NT2/D1 (cell line): ENCODE measurements at regions not wholly inside any gene's neighbourhood (a gene's known extent, or its start where the extent isn't known, plus 50 kb on each side); places are given as distances from the start of the nearest gene placed in this dataset.
A peak's percentile ranks its signal among the peaks of the same experiment; 100 is the strongest.

Experiments used
- DNase-seq: peaks from one replicate; pipeline ENCODE4 v3.0.0-alpha.2; 2011; ENCODE audit warnings: low read depth, low spot score
- H3K27me3 ChIP-seq: 2 replicates; pipeline ENCODE4 v1.6.0; 2011; ENCODE audit warnings: mild to moderate bottlenecking; ENCODE audit not compliant: insufficient read length, insufficient read depth
- H3K36me3 ChIP-seq: 2 replicates; pipeline ENCODE4 v1.6.1; 2011; ENCODE audit warnings: mild to moderate bottlenecking, low read length, mixed read lengths; ENCODE audit not compliant: insufficient read depth, insufficient read length
- H3K4me1 ChIP-seq: 2 replicates; pipeline ENCODE4 v1.5.1; 2011; ENCODE audit not compliant: insufficient read depth, insufficient read length
- H3K4me3 ChIP-seq: 2 replicates; pipeline ENCODE4 v1.5.1; 2011; ENCODE audit warnings: low read depth; ENCODE audit not compliant: insufficient read length
- H3K9ac ChIP-seq: 2 replicates; pipeline ENCODE4 v1.6.0; 2011; ENCODE audit warnings: low read depth; ENCODE audit not compliant: insufficient read length
- H3K9me3 ChIP-seq: 2 replicates; pipeline ENCODE4 v1.5.1; 2011; ENCODE audit warnings: mild to moderate bottlenecking, low read length; ENCODE audit not compliant: insufficient read depth
- SUZ12 ChIP-seq: IDR thresholded peaks from 2 replicates; pipeline ENCODE4 v1.6.1; 2011; ENCODE audit not compliant: insufficient read length, insufficient read depth; ENCODE audit errors: extremely low read depth
- YY1 ChIP-seq: IDR thresholded peaks from 2 replicates; pipeline ENCODE4 v1.6.1; 2011; ENCODE audit not compliant: insufficient read length, insufficient read depth
- ZNF274 ChIP-seq: IDR thresholded peaks from 2 replicates; pipeline ENCODE4 v1.6.1; 2011; ENCODE audit warnings: mild to moderate bottlenecking, low read depth, low read length

DNA sequence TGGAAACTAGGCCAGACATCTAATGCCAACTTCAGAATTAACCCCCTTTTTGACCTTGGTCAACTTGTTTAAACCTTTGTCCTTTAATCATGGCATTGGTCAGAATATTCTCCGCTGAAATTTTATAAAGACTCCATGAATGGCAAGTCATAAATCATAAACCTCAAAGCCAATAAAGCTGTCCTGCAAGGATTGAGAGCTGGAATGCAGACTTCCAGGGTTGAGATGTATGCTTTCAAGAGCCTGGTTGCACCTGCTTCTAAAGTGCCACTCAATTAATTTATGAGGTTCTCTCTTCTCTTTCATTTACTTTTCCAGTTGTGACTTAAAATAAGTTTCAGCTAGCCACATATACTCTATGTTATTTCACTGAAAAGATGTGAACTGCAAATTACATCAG, 136.2 kb upstream of the HCCS start:
- Histone ChIP-seq H3K4me3 (no peak overlapping the region), H3K27me3 (no peaks in the 10 kb centered on the region), H3K9ac (no peak overlapping the region), H3K4me1 (no peaks in the 10 kb centered on the region), H3K36me3 (no peaks in the 10 kb centered on the region), H3K9me3 (no peaks in the 10 kb centered on the region)
- DNase-seq: no peak
- TF ChIP-seq ZNF274 (no peak), YY1 (no peak), SUZ12 (no peak)

DNA sequence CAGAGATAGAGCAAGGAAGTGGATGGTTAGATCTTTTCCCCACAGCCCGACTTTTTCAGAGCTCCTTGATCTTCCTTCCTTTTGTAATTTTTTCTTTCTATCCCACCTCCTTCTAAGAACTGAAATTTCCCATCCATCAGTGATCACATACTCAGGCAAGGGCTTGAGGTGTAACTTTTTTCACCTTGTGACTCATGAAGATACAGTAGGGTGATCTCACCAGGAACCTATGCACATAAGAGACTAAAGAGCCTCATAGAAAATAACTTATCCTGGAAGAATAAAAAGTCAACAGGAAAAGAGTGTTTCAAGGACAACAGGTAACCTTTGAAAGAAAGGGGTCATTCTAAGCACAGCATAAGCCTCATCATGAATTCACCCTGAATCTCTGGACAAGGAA, 131.2 kb upstream of the HCCS start:
- H3K36me3 ChIP-seq: no peaks in the 10 kb centered on the region
- H3K9me3 ChIP-seq: no peaks in the 10 kb centered on the region
- DNase-seq: no peak
- no peaks in the 10 kb centered on the region for H3K4me1 ChIP-seq
- H3K4me3 ChIP-seq: no peak overlapping the region
- H3K27me3 ChIP-seq: no peaks in the 10 kb centered on the region
- TF ChIP-seq ZNF274: no peak
- no peak for TF ChIP-seq SUZ12
- no peak for TF ChIP-seq YY1
- H3K9ac ChIP-seq: no peak overlapping the region

DNA sequence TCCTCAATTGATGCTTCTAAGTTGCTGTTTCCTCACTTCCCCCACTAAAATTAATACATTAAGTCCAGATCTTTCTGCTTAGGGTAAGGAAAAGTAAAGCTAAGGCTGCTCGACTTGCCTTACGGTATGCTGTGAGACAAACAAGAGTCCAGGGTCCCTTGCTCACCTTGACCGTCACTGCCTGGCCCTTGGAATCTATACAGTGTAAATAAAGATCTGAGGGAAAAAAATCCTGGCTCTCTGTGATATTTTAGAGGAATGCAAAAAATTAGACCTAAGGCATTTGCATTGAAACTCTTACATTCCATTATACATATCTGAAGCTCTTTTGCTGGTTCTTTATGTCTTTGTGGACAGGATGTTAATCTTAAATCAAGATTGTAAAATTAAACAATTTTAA, 129.6 kb upstream of the HCCS start:
- no peaks in the 10 kb centered on the region for H3K36me3 ChIP-seq
- no peaks in the 10 kb centered on the region for H3K4me1 ChIP-seq
- H3K9me3 ChIP-seq: no peaks in the 10 kb centered on the region
- TF ChIP-seq YY1: no peak
- TF ChIP-seq ZNF274: no peak
- TF ChIP-seq SUZ12: no peak
- DNase-seq: no peak
- no peak overlapping the region for H3K4me3 ChIP-seq
- no peaks in the 10 kb centered on the region for H3K27me3 ChIP-seq
- no peak overlapping the region for H3K9ac ChIP-seq

DNA sequence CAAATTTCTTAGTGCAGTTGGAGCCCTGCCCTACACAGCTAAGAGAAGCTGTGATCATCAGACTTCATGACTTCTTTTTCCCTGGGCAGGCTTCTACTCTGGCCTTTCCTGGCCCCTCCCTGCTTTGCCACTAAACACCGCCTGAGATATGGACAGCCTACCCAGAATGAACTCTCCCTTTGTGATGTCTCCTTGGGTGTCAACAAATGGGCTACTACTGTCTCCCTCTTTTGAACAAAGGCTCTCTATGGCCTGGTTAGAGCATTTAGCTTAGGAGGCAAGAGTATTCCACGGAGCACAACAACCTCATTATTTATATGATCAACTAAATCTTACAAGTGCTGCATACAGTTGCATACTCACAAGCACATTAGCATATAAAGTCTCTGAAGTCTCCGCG, 127.6 kb upstream of the HCCS start:
- no peak for DNase-seq
- TF ChIP-seq ZNF274: no peak
- no peak for TF ChIP-seq SUZ12
- TF ChIP-seq YY1: no peak
- Histone ChIP-seq H3K4me1 (no peaks in the 10 kb centered on the region), H3K36me3 (no peaks in the 10 kb centered on the region), H3K9me3 (no peaks in the 10 kb centered on the region), H3K9ac (no peak overlapping the region), H3K4me3 (no peak overlapping the region), H3K27me3 (no peaks in the 10 kb centered on the region)

DNA sequence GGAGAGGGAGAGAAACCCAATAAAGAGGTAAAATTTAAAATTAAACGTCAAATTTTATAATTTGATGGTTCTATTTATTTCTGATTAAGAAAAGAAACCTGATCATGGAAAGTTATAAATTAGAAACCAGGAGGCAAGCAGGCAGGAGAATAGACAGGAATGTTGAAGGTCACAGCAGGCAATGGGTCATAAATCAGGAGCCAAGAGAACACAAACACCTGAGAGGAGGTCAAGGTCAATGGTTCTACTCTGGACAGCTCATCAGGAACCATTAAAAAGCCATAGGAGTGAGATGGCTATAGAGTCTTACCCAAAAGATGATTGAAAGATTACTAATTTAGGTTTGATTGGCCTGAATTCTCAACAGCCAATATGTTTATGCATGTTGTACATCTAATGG, 126.9 kb upstream of the HCCS start:
- DNase-seq: no peak
- no peak overlapping the region for H3K9ac ChIP-seq

DNA sequence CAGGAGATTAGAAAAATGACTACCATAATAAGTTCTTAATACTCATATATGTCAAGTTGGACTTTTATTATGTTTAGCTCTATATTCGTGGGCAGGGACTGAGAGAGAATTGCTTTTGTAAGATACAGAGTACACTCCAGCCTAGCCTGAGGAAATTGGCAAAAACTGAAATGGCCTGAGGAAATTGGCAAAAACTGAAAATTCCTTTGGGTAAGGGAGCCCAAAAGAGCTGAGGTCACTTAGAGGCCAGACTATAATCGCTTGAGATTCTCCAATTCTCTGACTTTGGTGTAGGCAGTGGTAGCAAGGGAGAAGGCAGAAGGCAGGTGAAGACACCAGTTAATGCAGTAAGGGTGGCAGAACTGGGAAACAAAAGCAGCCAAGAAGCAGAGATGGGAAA, 124.5 kb upstream of the HCCS start:
- H3K9me3 ChIP-seq: no peaks in the 10 kb centered on the region
- H3K36me3 ChIP-seq: no peaks in the 10 kb centered on the region
- DNase-seq: no peak

More for the DNA sequence above, 126.9 kb upstream of the HCCS start:
- no peaks in the 10 kb centered on the region for H3K4me1 ChIP-seq
- no peak overlapping the region for H3K4me3 ChIP-seq
- no peaks in the 10 kb centered on the region for H3K9me3 ChIP-seq
- H3K36me3 ChIP-seq: no peaks in the 10 kb centered on the region
- H3K27me3 ChIP-seq: no peaks in the 10 kb centered on the region
- no peak for TF ChIP-seq ZNF274
- TF ChIP-seq SUZ12: no peak

DNA sequence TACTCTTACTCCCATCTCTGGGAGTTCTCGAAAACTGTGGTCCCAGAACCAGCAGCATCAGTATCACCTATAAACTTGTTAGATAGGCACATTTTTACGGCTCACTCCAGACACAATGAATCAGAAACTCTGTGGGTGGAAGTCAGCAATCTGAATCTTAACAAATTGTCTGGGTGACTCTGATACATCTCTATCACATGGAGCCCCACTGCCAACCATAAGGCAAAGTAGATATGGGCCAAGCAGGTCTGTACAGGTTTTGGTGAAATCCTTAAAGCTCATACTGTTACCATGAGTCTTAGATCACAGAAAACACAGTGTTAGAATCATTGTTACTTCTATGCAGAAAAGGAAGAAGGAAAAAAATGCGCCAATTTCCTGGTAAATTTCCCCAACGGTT, 122.5 kb upstream of the HCCS start:
- H3K9ac ChIP-seq: no peak overlapping the region
- H3K27me3 ChIP-seq: no peaks in the 10 kb centered on the region
- TF ChIP-seq YY1 (no peak), ZNF274 (no peak), SUZ12 (no peak)
- no peaks in the 10 kb centered on the region for H3K36me3 ChIP-seq
- DNase-seq: no peak
- peaks cover 3% of the 10 kb centered on the region for H3K4me1 ChIP-seq
- no peaks in the 10 kb centered on the region for H3K9me3 ChIP-seq
- H3K4me3 ChIP-seq: no peak overlapping the region

More for the DNA sequence above, 124.5 kb upstream of the HCCS start:
- TF ChIP-seq YY1 (no peak), SUZ12 (no peak)
- H3K27me3 ChIP-seq: no peaks in the 10 kb centered on the region
- peaks cover 3% of the 10 kb centered on the region for H3K4me1 ChIP-seq
- no peak overlapping the region for H3K4me3 ChIP-seq
- no peak overlapping the region for H3K9ac ChIP-seq

DNA sequence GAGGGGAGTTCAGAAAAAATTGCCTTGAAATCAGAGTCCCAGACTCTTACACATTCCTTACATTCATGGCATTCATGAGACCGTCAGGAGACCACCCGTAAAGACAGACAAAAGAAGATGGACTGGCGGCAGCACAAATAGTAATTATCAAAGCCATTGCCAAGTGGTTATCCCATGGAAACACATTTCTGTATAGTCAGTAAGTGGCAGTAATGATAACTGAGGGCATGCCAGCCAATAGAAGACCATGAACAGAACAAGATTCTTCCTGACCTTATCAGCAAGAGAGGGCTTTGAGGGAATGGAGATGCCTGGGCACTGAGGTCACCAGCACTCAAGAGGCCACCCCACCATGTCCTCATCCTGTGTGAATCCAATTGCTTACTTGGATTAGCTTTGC, 121.7 kb upstream of the HCCS start:
- no peaks in the 10 kb centered on the region for H3K27me3 ChIP-seq

More for the DNA sequence above, 121.7 kb upstream of the HCCS start:
- peak; percentile 23 for DNase-seq
- no peak overlapping the region for H3K9ac ChIP-seq
- H3K36me3 ChIP-seq: no peaks in the 10 kb centered on the region
- no peak overlapping the region for H3K4me3 ChIP-seq
- H3K9me3 ChIP-seq: no peaks in the 10 kb centered on the region
- TF ChIP-seq ZNF274 (no peak), YY1 (no peak), SUZ12 (no peak)
- peaks cover 3% of the 10 kb centered on the region for H3K4me1 ChIP-seq
